EL (cell line): ENCODE measurements at regions not wholly inside any gene's neighbourhood (a gene's known extent, or its start where the extent isn't known, plus 50 kb on each side); places are given as distances from the start of the nearest gene placed in this dataset.

Experiments used
- DNase-seq: peaks from one replicate; pipeline ENCODE4 v3.0.0-alpha.2; 2016

DNA sequence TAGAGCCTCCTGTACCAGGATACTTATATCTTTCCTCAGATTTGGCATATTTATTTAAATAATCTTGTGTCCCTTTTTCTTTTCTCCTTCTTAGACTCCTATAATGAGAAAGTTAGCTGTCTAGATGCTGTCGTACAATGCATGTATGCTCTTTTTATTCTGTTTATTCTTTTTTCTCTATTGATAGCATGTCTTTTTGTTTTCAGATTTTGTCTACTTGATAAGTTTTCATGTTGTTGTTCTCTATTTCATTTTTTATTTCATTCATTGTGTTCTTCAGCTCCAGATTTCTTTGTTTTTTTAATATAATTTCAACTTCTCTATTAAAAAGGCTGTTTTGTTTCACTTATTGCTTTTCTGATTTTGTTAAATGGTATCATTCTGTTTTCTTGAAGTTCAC is 674.3 kb upstream of the POU3F3 start:
- no peak for DNase-seq

DNA sequence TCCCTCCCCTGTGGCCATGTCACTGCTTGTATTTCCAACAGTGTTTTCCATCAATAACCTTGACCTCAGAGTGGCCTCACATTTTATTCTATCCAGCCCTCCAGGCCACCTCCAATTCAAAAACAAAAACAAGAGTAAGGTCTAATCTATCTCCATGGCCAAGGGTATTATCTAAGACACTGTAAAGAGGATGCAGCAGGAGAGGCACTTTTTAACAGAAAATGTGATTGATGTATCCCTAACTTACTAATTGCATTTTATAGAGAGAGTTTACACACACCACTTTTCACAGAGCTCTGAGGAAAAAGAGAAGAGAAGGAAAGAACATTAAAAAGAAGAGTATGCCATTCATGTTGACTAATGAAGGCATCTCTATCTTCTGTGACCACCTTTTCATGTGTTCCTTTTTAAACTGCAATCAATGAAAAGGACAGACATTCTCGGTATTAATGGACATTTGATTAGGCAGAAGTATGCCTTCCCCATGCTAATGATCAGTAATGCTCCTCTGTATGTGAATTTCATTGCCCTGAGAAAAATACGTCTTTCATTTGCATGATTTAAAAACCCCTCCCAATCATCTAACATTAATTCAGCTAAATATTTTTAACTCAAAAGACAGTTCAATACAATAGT is 653.3 kb upstream of the POU3F3 start:
- DNase-seq = no peak

DNA sequence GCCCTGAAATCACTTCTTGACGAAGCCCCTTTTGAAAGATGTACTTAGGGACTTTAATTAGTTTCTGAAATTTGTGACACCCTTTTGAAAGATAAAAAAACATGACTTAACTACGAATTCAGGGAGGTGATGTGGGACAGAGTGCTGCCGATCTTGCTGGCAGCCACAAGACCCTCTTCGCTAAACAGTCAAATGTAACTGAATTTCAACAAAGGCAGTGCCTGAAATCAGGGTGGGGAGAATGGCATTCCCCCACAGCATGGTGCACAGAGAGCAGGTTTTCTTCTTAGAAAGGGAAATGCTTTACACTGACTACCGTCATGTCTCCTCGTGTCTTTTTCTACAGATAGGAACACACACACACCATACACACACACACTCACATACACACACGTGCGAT is 640.2 kb upstream of the POU3F3 start:
- DNase-seq = no peak

DNA sequence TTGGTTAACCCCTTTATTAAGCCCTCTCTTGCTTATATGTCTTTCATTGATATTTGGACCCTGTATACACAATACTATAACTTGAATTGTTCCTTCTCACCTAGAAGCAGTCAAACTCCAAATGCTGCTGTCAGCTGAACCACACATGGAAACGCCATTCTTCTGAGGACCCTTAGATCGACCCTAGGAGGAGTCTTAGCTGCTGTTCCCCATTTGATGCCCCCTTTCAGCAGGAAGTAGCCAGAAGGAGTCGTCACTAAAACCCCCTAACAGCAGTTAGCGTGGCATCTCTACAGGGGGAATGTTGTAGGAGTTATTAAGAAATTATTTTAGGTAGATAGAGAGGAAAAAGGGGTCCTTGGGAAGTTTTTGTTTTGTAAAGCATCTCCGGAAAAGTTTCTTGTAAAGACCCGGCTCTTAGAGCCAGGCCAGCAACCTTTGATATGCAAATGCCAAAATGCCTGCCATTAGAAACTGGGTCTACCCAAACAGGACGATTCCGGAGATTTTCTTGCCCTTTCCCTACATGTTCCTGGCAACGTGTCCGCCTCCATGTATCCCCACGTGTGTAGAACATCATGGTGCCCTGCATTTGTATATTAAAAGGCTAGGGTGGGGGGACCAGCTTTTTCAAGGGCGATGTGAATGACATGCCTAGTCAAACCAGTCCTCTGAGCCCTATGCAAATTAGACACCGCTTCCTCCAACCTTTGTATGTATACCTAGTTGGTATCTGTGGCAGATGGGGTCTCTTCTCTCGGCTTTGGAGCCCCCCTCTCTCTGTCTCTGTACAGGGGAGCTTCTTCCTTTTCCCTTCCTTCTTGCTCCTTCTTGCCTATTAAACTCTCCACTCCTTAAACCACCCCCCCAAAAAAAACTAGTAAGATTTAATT is 638.4 kb upstream of the POU3F3 start:
- DNase-seq = no peak

DNA sequence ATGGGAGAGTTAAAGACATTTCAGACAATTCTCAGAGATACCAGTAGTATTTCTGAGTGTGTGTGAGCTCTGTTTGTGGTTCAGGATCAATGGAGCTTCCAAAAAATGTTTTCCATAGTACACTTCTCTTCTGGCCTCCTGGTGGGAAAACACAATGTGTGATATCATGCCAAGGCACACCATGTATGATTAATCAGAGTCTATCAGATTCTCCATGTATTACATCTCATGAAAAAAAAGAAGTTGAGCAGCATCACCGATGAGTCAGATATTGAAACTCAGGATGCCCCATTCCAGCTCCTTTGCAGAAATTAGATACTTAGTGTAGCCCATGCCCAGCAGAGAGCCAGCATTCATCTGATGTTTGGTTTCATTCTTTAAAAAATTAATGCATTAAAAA is 620.3 kb upstream of the POU3F3 start:
- DNase-seq = no peak

DNA sequence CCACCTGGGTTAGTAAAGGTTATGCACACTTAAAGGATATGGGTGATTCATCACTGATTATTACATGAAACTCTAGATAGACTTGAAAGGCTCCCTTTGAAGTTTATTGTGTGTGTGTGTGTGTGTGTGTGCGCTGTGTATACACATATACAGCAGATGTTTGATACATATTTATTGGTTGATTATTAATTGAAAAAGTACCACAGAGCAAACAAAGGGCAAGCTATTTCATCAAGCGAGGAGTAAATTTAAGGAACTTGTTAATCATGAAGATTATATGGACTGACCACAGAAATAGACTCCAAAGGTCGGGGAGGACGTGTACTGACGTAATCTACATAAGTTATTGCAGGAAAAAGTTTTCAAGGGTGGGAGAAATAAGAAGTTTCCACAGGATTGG is 617.4 kb upstream of the POU3F3 start:
- DNase-seq = no peak

DNA sequence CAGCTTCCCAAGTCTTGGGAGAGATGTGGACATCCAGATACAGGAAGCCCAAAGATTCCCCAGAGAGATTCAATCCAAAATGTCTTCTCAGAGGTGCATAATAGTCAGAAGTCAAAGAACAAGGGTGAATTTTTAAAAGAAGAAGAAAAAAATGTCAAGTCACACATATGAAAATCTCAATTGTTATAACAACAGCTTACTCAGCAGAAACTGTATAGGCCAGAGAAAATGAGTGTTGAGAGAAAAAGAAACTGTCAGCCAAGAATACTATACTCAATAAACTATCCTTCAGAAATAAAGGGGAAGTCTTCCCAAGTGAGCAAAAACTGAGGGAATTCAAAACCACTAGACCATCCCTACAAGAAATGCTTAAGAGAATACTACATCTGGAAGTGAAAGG is 612.9 kb upstream of the POU3F3 start:
- DNase-seq = no peak

DNA sequence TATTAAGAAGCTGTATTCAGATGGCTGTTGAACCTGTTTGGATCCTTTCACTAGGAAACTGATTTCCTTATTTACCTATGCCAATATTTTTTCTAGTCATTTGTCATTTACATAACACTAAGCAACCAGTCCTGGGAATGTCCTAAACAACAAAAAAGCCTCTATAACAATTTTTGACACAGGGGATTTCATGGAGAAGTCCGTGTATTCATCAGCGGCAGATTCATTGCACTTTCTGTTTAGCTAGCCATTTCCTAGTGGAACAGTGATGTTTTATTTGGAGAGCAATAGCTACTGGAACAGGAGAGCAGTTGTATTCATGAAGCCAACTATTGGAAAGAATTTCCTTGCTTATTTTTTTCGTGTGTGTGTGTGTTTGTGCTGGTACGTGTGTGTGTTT is 604.3 kb upstream of the POU3F3 start:
- no peak for DNase-seq

DNA sequence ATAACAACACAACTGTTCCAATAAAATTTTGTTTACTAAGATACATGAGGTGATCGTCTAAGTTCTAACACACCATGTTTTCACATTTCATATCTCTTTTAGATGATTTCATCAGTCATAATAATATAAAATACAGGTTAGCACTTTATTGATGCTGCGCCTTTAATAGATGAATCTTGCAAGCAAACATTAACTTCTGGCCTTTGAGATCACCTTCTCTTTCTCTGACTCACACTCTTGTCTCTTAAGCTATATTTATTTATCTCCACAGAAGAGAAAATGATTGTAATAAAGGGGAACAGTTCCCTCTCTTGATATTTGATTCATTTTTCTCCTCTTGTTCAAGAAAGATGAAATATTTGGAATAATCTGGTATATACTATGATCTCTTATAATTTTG is 603.3 kb upstream of the POU3F3 start:
- no peak for DNase-seq

DNA sequence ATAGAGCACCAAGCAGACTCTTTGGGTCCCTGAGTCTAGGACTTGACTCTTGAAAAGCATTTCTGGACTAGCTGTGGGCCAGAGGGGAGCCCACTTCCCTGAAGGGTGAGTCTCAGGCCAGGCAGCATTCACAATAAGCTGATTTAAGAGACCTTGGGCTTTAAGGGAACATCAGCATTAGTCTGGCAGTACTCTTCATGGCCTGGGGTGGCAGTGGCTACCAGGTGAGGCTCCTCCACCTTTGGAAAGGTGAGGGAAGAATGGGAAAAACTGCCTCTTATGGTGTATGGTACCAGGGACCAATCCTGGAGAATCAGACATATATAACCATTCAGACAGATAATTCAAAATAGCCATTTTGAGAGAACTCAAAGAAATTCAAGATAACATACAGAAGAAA is 599.9 kb upstream of the POU3F3 start:
- DNase-seq = no peak

DNA sequence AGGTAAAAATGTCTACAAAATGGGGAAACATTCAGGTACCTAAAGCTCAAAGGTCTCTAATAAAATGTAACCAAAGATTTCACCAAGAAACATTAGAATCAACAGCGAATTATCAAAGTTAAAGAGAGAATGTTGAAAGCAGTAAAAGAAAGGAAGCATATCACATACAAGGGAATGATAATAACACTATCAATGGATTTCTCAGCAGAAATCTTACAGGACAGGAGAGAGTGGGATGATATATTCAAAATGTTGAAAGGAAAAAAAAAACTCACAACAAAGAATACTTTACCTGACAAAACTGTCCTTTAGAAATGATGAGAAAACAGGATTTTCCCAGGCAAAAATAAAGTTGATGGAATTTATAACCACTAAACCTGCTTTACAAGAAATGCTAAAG is 591.2 kb upstream of the POU3F3 start:
- DNase-seq = no peak

DNA sequence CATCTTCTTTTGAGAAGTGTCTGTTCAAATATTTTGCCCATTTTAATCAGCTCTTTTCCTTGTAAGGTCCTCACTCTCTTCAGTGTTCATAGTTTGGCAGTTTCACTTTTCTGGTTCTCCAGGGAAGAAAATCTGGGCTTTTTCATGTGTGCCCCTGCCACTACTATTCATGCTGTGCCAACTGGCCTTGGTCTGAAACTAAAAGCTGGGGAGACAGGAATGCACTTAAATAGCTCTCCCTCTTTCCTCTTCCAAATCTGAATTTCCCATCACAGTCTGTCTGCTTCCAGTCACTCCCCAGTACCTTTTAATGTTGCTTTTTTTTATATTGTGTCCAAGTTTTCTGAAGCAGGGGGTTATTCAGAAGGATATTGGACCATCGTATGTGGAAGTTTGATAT is 574.3 kb upstream of the POU3F3 start:
- DNase-seq = no peak

DNA sequence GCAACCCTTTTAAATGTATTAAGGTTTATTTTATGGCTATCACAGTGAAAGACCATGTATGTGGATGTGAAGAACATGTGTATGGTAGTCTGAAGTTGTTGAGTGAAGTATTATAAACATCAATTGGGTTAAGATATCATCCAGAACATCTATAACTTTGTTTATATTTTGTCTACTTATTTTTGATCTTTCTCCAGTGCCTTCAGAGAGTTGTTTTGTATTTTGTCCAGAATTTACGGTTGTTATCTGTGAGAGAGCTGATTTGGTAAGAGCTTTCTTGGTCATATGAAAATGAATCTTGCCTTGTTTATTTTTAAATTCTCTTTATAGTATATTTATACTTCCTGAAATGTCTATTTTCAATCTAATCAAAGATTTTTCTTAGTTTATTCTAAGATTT is 573.7 kb upstream of the POU3F3 start:
- no peak for DNase-seq

DNA sequence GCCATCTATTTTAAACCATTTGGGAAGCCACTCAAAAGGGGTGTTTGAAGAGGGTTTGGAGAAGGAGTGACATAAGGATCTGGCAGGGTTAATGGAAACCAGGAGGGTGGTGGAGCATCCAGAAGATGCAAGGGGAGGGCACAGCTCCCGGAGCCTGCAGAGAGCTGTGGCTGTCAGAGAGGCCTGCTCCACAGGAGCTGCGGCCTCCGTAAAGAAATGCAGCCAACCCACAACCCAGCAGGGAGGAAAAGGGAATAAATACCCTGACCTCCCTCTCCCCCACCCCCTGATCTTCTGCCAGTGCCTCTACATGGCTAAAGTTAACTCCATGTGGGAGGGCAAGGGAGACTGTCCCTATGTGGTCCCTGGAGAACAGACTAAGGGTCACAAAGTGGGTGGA is 567.1 kb upstream of the POU3F3 start:
- DNase-seq = no peak

DNA sequence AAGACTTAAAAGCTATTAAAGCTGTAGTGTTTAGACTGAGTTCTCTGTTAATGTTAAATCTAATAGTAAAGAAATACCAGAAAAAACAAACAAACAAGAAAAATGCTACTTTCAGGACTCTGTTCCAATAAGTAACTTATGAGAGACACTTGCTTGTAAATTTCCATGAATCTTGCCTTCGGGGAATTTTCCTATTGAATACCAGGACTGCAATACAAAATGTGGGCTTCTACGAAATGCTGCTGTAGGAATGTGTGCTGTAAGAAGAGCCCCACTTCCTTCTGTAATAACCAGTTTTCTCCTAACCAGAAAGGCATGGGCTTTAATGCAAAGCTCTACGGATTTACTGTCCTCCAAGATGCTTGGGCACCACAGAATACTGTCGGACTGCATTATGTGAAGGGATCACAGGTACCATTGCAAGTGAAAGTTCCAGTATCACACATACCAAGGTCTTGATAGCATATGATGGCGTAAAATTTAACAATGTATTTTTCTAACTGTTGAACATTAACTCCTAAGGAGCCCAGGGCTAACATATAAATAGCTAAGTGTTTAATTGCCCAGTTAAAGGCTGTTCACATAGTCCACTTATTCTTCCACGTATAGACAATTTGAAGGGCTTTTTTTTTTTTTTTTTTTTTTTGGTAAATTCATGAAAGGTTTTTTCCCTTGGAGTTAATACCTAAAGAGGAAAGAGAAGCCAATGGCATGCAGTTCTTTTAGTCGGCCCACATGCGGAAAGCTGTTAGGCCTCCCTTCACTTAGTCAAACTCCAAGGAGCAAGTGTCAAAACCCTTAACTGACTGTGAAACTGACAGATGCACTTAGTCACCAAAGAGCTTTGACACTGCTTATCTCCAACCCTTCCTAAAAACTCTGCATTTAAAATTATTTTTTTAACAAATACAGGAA is 564.0 kb upstream of the POU3F3 start:
- no peak for DNase-seq

DNA sequence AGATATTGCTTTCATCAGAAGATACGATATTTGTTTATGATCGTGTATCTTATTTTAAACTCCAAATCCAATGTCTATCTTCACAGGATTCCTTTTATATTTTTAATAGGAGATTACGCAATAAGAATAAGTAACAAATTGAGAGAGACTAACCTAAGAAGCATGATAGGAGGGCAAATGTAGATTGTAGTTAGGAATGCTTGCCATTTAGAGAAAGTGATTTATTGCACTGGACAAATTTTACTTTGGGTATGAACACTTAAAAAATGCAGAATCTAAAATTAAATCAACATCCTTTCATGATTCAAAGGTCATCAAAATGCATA is 563.4 kb upstream of the POU3F3 start:
- DNase-seq = no peak

DNA sequence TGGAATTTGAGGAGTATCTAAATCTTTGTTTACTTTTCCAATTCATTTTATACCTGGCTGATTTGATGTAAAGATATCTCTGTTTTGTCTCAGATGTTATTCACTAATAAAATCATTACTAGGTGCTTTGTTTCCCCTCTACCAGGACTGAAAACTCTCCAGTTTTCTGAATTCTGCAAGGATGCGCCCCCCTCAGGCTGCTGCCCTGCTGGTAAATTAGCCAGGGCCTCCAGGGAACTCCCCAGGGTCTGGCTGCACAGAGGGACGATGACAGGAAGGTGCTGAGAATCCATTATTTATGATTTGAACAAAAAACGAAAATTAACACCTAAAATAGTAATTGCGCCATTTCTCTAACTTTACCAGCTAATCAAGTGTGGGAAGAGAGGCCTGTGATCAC is 541.2 kb upstream of the POU3F3 start:
- no peak for DNase-seq

DNA sequence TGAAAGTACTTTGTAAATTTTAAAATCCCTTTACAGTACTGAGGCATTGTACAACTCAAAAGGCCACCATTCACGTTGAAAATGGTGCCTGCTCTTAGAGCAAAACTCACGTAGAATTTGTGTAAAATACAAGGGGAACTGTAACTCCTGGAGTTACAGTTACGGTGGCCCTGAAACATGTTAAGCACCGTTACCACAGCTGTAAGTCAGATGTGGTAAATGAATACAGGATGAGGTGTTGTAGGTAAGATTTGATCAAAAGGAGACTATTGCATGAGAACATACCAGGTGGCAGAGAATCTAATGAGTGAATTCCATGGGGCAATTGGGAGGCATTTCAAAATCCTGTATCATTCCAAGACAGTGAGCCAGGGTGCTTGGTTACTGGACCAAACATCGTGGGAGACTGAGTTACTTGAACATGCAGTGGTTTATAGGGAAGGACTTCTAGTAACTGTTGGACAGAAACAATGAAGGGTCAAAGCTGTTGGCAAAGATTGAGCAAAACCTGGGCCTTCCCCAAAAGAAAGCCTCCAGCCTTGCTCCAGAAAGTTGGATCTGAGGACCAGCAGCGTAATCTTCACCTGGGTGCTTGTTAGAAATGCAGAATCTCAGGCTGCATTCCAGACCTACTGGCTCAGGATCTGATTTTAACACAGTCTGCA is 535.8 kb upstream of the POU3F3 start:
- no peak for DNase-seq

DNA sequence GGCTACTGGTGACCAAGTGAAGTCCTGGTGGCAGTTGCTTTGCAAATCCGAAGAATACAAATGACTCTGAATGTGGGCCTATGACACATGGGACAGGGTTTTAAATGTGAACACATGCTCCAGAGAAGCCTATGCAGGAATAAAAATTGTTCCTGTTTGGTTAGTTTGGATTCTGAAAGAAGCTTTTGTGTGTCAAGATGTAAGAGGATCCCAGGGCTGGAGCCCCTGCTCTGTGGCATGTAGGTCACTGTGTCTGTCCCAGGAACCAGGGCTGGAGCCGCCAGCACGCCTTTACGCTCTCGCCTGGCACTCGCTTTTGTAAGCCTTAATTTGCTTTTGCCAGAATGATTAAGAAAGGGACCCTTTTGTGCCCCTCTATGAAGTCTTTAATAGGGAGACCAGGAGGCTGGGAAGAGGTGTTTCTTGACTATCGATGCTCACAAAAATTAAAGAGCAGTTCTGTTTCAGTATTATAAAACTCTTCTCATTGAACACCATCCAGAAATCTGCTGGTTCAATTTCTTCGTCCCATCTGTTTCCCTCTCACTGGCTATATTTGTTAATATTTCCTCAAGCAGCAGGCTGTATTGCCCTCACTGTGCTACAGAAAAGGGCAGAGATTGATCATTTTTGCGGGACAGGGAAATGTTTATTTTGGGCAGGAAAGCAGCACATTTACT is 532.7 kb upstream of the POU3F3 start:
- DNase-seq = no peak

DNA sequence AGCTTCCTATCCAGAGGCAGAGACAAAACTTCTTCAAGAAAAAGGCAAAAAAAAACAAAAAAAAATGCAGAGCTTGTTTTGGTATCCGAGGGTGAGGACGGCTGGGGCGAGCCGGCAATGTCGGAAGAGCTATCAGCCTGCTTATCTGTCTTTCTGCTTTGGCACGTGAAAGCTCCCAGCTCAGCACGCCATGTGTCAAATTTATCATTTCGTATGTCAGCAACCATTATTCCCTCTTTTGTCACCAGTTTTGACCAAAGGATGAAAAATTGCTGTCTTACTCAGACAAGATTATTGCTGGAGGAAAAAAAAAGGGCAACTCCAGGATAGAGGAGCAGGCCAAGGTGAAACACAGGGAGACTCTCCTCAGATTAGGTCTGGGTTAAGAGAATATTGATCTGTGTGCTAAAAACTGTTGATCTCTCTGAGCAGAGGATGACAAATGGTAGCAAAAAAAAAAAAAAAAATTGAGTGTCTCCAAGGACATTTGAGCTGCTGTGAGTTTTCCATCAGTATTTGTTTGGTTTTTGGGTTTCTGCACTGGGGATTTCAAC is 532.0 kb upstream of the POU3F3 start:
- DNase-seq = no peak

DNA sequence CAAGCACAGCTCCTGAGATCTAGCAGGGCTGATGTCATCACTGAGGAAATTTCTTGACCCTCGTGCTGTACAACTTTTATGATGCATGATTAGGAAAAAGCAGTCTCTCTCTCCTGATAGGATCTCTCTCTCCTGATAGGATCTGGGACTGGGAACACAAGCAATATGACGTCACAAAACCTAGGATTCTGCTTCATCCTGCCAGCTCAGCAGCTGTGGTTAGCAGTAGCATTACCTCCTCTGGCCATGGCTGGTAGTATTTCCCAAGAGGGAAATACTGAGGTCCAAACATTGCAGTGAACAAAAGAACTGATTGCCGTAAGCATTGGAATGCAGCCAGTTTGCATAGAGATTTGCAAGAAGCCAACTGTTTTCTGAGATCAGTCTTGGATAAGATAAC is 521.2 kb upstream of the POU3F3 start:
- no peak for DNase-seq

DNA sequence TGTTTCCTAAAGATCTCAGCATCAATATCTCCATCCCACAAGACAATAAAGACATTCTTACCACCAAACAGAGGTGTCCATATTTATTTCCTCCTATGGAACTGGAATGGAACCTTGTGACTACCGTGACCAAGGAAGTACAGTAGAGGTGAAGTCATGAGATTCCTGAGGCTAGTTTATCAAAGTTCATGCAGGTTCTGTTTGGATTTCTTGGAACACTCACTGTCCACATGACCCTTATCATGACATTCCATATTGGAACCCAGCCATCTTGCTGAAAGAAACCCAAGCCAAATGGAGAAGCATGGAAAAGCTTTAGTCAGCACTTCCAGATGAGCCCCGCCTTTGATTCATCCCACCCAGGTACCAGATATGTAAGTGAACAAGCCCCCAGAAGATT is 516.0 kb upstream of the POU3F3 start:
- DNase-seq = no peak
